HUES64 (cell line): ENCODE measurements at regions not wholly inside any gene's neighbourhood (a gene's known extent, or its start where the extent isn't known, plus 50 kb on each side); places are given as distances from the start of the nearest gene placed in this dataset.

Experiments used
- H3K27ac ChIP-seq: 2 replicates; pipeline ENCODE4 v1.7.0; 2013; ENCODE audit warnings: low read depth, low read length, inconsistent platforms
- H3K27me3 ChIP-seq: 2 replicates; pipeline ENCODE4 v1.6.1; 2013; ENCODE audit warnings: mild to moderate bottlenecking, low read length; ENCODE audit not compliant: insufficient read depth
- H3K36me3 ChIP-seq: 2 replicates; pipeline ENCODE4 v1.6.1; 2013; ENCODE audit warnings: mild to moderate bottlenecking, low read length; ENCODE audit not compliant: insufficient read depth
- H3K4me1 ChIP-seq: 2 replicates; pipeline ENCODE4 v1.6.1; 2013; ENCODE audit warnings: mild to moderate bottlenecking, low read length, moderate library complexity; ENCODE audit not compliant: insufficient read depth
- H3K4me3 ChIP-seq: 2 replicates; pipeline ENCODE4 v1.5.1; 2013; ENCODE audit warnings: mild to moderate bottlenecking, low read length, moderate library complexity
- H3K9ac ChIP-seq: 2 replicates; pipeline ENCODE4 v1.6.1; 2013; ENCODE audit warnings: mild to moderate bottlenecking, low read depth, low read length
- H3K9me3 ChIP-seq: 2 replicates; pipeline ENCODE4 v1.6.1; 2013; ENCODE audit warnings: low read depth, low read length; ENCODE audit not compliant: insufficient read depth
- WGBS: fragments of 150-250, 120-280 bp; methylation state at CpG from one replicate; pipeline ENCODE4 v1.1.7; 2013; ENCODE audit warnings: missing lambda C conversion rate; 5-methylcytosine and 5-hydroxymethylcytosine counted together

DNA sequence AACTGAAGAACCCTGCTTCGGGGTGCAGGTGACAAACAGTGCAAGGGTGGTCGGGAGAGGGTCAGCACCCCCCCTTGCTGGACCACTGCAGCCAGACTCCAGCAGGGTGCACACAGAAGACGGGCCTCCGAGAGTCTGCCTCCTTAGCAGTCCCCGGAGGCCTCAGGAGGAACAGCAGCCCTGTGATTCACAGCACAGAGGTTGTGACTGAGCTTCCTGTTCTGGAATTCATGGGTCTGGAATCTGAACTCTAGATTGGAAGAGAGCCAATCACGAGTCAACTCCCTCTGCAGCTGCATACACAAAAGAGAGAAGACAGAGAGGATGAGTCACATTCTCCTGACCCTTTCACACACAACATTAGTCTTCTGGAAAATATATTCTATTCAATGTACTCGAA is 249.0 kb upstream of the OPRM1 start:
- Histone ChIP-seq H3K9me3 (no peaks in the 10 kb centered on the region), H3K36me3 (no peaks in the 10 kb centered on the region), H3K27ac (no peak overlapping the region), H3K4me1 (no peaks in the 10 kb centered on the region), H3K9ac (no peak overlapping the region), H3K4me3 (no peak overlapping the region), H3K27me3 (no peaks in the 10 kb centered on the region)
- WGBS: 92% methylated on average over 7 of the region's 7 CpGs

DNA sequence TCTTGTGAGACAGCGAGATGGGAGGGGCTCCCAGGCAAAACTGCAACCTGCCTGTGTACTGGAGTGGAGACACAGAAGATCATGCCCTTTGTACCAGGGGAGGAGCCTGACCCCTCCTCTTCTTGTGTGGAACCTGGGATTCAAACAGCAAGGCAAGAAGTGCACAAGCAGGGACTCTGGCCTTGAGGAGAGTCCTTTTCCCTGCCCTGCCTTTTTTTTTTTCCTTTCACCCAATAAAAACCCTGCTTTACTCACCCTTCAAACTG is 251.8 kb upstream of the OPRM1 start:
- no peaks in the 10 kb centered on the region for H3K27me3 ChIP-seq
- no peaks in the 10 kb centered on the region for H3K9me3 ChIP-seq
- no peak overlapping the region for H3K4me3 ChIP-seq
- H3K9ac ChIP-seq: no peak overlapping the region
- H3K36me3 ChIP-seq: no peaks in the 10 kb centered on the region
- H3K27ac ChIP-seq: no peak overlapping the region
- 60% methylated on average over 1 of the region's 1 CpG for WGBS
- no peaks in the 10 kb centered on the region for H3K4me1 ChIP-seq

DNA sequence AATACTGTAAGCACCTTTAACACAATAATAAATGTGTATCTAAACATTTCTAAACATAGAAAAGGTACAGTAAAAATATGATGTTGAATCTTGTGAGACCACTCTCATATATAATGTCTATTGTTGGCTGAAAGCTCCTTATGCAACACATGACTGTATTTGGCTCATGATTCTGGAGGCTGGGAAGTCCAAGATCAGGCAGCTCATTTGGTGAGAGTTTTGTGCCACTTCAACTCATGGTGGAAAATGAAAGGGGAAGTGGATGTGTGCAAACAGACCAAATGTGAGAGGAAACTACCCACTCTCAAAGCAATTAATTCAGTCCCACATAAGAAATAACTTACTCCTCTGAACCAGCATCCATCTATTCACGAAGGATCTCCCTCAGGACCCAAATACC is 257.7 kb upstream of the OPRM1 start:
- Histone ChIP-seq H3K36me3 (no peaks in the 10 kb centered on the region), H3K9me3 (no peaks in the 10 kb centered on the region), H3K4me1 (no peaks in the 10 kb centered on the region), H3K4me3 (no peak overlapping the region), H3K9ac (no peak overlapping the region), H3K27me3 (no peaks in the 10 kb centered on the region), H3K27ac (no peak overlapping the region)
- 95% methylated on average over 1 of the region's 1 CpG for WGBS

DNA sequence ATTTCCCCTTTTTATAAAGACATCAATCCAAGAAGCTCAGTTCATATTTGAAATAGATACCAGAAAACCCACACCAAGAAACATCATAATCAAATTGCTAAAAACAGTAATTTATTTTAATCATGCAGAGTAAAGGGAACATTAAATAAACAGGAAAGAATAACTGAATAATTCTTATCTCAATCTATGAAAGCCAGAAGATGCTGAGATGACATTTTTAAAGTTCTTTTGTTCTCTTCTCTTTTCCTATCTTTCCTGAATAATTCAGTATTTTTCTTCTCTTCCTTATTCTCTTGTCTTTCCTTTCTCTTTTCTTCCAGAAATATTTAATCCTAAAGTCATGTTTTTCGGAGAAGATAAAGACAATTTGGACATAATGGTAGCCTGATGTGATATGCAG is 259.0 kb upstream of the OPRM1 start:
- no peak overlapping the region for H3K4me3 ChIP-seq
- no peak overlapping the region for H3K27ac ChIP-seq
- 88% methylated on average over 1 of the region's 1 CpG for WGBS
- no peaks in the 10 kb centered on the region for H3K36me3 ChIP-seq
- no peaks in the 10 kb centered on the region for H3K4me1 ChIP-seq
- H3K9me3 ChIP-seq: no peaks in the 10 kb centered on the region
- H3K27me3 ChIP-seq: no peaks in the 10 kb centered on the region
- H3K9ac ChIP-seq: no peak overlapping the region

DNA sequence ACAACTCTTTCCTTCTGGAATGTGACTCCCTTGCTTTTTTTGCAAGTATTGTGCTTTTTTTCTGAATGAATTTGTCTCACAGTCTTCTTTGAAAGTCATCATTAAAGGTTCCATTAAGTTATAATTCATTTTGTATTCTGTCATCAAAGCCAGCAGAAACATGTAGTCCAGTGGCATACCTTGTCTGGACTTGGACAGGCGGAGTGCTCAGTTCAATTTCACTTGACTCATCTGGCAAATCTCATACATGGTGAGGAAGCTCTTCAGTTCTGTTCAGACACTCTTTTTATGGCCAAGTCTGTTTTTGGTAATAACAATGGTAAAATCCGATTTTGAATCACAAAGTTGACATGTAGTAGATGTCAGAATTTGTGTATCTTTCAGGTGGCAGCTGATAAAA is 260.8 kb upstream of the OPRM1 start:
- no peaks in the 10 kb centered on the region for H3K4me1 ChIP-seq
- H3K9ac ChIP-seq: no peak overlapping the region
- 92% methylated on average over 2 of the region's 2 CpGs for whole genome bisulfite sequencing
- no peaks in the 10 kb centered on the region for H3K9me3 ChIP-seq
- no peaks in the 10 kb centered on the region for H3K36me3 ChIP-seq
- H3K27ac ChIP-seq: no peak overlapping the region
- H3K27me3 ChIP-seq: no peaks in the 10 kb centered on the region
- H3K4me3 ChIP-seq: no peak overlapping the region

DNA sequence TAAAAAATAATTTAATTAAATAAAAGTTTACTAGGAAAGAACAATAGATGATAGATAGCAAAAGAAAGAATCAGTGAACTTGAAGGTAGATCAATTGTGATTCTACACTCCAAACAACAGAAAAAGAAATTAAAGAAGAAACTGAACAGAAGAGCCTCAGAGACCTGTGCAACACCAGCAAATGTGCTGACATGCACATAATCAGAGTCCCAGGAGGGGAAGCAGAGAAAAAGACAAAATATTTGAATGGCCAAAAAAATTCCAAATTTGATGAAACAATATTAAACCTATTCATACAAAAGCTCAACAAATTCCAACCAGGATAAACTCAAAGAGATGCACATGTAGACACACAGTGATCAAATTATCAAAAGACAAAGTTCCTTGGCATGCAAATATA is 267.5 kb upstream of the OPRM1 start:
- H3K27me3 ChIP-seq: no peaks in the 10 kb centered on the region
- H3K4me3 ChIP-seq: no peak overlapping the region
- H3K27ac ChIP-seq: no peak overlapping the region
- no peak overlapping the region for H3K9ac ChIP-seq
- no peaks in the 10 kb centered on the region for H3K4me1 ChIP-seq
- no peaks in the 10 kb centered on the region for H3K9me3 ChIP-seq
- H3K36me3 ChIP-seq: no peaks in the 10 kb centered on the region

DNA sequence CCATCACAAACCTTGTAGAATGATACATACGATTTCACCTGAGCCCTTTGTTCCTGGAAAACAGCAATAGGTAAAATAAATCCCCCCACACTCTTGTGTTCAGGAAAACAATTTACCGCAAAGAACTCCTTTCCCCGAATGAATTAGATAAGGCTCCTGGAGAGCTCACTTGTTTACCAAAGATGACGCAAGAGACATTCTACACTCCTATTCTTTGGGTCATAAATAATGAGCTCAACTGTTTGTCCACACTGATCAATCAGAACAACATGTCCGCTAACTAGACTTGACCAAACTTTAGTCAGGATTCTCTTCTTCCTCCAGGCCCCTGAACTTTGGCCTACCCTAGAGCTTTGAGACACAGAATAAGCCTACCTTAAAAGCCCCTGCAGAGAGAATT is 271.9 kb upstream of the OPRM1 start:
- no peaks in the 10 kb centered on the region for H3K9me3 ChIP-seq
- H3K27me3 ChIP-seq: no peaks in the 10 kb centered on the region
- H3K27ac ChIP-seq: no peak overlapping the region
- WGBS: 91% methylated on average over 5 of the region's 5 CpGs
- H3K4me3 ChIP-seq: no peak overlapping the region
- H3K9ac ChIP-seq: no peak overlapping the region
- no peaks in the 10 kb centered on the region for H3K4me1 ChIP-seq
- H3K36me3 ChIP-seq: no peaks in the 10 kb centered on the region

DNA sequence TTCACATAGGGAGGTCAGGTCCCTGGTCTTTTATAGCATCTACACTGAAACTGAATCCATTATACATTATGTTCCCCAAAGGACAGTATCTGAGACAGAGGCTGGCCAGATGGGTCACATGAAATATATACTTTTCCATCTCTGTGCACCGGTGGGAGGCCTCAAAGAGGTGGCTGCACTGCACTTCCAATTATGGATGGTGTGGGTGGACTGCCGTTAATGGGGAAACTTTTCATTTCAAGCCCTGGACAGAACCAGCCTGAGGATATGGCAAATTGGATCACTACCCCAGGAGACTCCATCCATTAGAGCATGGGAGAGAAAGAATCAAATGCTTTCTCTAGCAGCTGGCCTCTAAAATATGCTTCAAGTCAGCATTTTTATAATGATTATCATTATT is 280.5 kb upstream of the OPRM1 start:
- H3K36me3 ChIP-seq: no peaks in the 10 kb centered on the region
- H3K27me3 ChIP-seq: no peaks in the 10 kb centered on the region
- H3K9ac ChIP-seq: no peak overlapping the region
- H3K9me3 ChIP-seq: no peaks in the 10 kb centered on the region
- WGBS: 98% methylated on average over 2 of the region's 2 CpGs
- no peak overlapping the region for H3K4me3 ChIP-seq
- peaks cover 3% of the 10 kb centered on the region; the same call in 1 of the 2 replicates for H3K4me1 ChIP-seq
- H3K27ac ChIP-seq: no peak overlapping the region

DNA sequence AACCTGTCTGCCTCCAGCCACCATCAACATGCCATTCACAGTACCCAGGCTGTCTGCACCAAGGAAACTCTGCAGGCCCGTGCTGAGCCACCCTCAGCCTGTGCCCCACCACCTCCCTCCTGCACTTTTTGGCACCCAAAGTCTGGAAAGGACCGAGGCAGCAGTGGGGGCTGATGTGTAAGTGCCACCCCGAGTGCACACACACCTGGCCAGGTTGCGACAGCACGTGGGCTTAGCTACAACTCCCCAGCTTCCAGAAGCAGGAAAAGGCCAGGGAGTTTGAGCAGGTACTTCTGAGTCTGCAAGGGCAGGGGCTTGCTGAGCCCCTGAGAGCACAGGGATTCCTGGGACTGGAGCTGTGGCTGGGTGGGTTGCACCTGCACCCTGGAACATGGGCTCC is 303.3 kb upstream of the OPRM1 start:
- Histone ChIP-seq H3K9ac (no peak overlapping the region), H3K9me3 (peaks cover 11% of the 10 kb centered on the region), H3K4me1 (no peaks in the 10 kb centered on the region), H3K27me3 (no peaks in the 10 kb centered on the region), H3K27ac (no peak overlapping the region), H3K36me3 (no peaks in the 10 kb centered on the region), H3K4me3 (no peak overlapping the region)
- 84% methylated on average over 5 of the region's 5 CpGs for WGBS

DNA sequence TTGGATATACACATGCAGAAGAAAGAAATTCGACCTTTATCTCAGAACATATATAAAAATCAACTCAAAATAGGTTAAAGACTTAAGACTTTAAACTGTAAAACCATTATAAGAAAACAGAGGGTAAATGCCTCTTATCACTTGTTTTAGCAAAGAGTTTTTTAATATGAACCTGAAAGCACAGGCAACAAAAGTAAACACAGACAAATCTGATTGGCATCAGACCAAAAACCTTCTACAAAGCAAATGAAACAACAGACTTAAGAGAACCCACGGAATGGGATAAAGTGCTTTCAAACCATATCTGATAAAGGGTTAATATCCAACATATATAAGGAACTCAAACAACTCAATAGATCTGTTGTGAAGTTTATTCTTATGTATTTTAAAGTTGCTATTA is 309.9 kb upstream of the OPRM1 start:
- Histone ChIP-seq H3K36me3 (no peaks in the 10 kb centered on the region), H3K9me3 (no peaks in the 10 kb centered on the region), H3K27ac (no peak overlapping the region), H3K27me3 (no peaks in the 10 kb centered on the region), H3K4me3 (no peak overlapping the region), H3K4me1 (peaks cover 9% of the 10 kb centered on the region; the same call in 1 of the 2 replicates), H3K9ac (no peak overlapping the region)
- no CpG with 5 or more reads among the region's 2 CpGs for WGBS

DNA sequence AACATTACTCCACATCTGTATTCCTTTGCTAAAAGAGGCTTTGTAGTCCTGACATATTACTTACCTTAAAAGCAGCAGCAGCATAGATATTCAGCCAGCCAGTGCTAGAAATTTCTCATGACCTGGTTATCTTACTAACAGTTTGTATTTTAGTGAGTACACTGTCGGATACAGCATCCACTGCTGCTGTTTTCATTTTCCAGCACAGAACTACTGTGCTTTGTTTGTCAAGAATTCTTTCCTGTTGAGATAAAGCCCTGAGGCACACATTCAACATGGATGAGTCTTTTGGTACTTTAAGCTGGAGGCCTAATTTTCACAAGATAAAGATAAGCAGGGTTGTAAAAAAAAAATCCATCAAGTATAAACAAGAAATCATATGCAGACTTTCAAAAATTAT is 311.2 kb upstream of the OPRM1 start:
- Histone ChIP-seq H3K27me3 (no peaks in the 10 kb centered on the region), H3K9me3 (no peaks in the 10 kb centered on the region), H3K27ac (no peak overlapping the region), H3K9ac (no peak overlapping the region), H3K36me3 (no peaks in the 10 kb centered on the region), H3K4me1 (peaks cover 9% of the 10 kb centered on the region; the same call in 1 of the 2 replicates), H3K4me3 (no peak overlapping the region)
- 92% methylated on average over 1 of the region's 1 CpG for WGBS

DNA sequence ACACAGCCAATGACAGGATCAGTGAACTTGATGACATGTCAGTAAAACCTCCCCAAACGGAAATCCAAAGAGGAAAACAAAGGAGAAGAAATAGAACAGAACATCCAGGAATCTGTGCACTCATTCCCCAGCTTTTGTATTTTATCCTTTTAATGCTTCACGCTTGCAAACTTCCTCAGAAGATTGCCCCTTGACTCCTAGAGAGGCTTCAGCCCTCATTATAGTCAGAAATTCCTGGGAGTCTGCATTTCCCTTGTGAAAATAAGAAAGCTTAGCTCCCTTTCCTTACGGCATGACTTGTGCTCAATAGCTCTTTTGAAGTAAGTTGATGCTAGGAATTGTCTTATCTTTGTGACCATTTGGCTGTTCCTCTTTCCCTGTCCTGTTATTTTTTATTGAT is 313.6 kb upstream of the OPRM1 start:
- WGBS: 68% methylated on average over 3 of the region's 3 CpGs
- Histone ChIP-seq H3K4me3 (no peak overlapping the region), H3K27me3 (no peaks in the 10 kb centered on the region), H3K4me1 (peaks cover 9% of the 10 kb centered on the region; the same call in 1 of the 2 replicates), H3K27ac (no peak overlapping the region), H3K36me3 (no peaks in the 10 kb centered on the region), H3K9me3 (no peaks in the 10 kb centered on the region), H3K9ac (no peak overlapping the region)
